HG02759 (cell line): ENCODE measurements at regions not wholly inside any gene's neighbourhood (a gene's known extent, or its start where the extent isn't known, plus 50 kb on each side); places are given as distances from the start of the nearest gene placed in this dataset.

Experiments used
- ATAC-seq: cut with Tn5 transposase; IDR thresholded peaks from one replicate; pipeline ENCODE4 v1.9.1; 2021; ENCODE audit warnings: mild to moderate bottlenecking, moderate library complexity; ENCODE audit not compliant: unreplicated experiment

- ATAC-seq = no peak
These were observed 463.3 kb upstream of the DMAC1 start for GRCh38 chr9:8262625-8263622.

DNA sequence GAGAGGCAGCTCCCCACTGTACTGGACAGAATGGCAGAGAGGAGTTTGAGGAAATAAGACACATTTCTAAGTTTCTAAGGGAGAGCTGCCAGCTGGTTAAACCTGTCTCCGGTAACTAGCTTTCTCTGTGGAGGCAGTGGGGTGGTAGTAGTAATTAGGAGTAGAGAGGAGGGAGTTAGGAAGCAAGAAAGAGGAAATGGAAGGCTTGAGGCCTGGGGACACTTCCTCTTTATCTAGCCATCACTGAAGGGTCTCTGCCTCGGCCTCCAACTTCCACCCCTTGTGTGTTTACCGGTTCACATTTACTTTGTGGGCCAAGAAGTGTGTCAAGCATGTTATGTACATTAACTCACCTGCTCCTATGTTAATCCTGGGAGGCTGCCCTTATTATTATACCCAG, 462.2 kb upstream of the DMAC1 start:
- no peak for ATAC-seq

DNA sequence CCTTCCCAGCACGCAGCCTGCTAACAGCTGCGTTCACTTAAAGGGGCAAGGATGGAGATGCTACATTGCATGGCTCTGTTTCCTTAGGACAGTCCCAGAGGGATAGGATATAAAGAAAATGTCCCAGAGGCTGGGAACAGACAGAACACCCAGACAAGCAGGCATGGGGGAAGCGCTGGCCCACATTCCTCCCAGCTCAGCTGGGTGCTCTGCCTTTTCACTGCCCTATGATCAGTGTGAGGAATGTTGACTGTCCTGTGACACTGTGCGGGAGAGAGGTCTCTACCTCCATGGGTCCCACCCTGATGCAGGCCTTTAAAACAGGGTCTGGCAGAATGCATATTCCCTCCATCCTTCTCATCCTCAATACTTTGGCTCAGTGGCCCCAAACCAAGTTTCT, 459.4 kb upstream of the DMAC1 start:
- ATAC-seq = no peak

- no peak for ATAC-seq
These were observed 457.3 kb upstream of the DMAC1 start for GRCh38 chr9:8256880-8257279.

DNA sequence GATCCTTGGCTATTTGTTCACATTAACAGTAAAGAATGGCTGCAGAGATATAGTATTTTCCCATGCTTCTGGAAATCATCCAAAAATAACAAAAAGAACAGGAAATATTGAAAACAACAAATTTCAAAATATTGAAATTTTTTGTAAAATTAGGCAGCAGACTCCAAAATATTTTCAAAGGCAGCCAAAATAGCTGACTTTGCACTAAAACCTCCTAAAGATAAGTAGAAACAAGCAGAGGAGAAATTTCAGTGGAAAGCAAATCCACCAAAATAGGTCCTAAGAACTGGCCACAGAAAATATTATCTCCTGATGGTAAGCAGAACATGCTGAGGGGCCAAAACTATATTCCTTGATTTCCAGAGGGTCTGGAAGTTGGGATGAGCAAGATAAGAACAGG, 456.3 kb upstream of the DMAC1 start:
- ATAC-seq = no peak

DNA sequence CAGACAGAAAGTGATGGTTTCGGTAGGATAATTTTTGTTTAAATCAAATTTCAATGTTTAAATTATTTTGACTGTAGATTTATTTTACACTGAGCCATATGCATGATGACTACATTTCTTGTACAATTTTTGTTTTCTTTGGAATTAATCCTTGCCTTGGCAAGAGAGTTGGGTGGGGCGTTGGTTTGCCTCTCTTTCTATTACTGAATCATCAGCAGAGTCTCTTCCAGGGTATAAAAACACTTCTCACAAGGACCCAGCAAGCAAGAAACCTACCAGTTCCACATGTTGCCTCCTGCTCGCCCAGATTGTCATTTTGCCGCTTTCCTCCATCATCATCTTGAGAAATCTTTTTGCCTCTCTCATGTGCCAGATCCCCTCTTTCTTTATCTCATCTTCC, 455.0 kb upstream of the DMAC1 start:
- no peak for ATAC-seq

DNA sequence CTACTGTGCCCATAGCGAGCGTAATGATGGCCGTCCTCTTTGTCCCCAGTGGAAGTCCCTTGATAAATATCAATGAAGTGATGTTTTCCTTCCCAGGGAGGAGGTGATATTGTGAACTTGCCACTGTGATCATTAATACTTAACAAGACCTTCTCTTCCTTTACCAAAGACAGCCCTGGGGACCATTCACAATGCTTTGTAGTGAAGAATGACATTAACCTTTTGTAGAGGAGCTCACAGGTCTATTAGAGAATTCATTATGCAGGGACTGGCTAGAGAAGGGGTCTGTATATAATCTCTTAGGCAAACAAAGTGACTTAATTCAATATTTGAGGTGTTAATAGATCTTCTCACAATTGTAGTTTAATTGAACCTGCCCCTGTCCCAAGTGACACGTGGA, 452.9 kb upstream of the DMAC1 start:
- ATAC-seq = no peak

GRCh38 chr9:8251566-8251965, 452.0 kb upstream of the DMAC1 start:
- no peak for ATAC-seq

GRCh38 chr9:8244505-8245092, 445.0 kb upstream of the DMAC1 start:
- no peak for ATAC-seq

DNA sequence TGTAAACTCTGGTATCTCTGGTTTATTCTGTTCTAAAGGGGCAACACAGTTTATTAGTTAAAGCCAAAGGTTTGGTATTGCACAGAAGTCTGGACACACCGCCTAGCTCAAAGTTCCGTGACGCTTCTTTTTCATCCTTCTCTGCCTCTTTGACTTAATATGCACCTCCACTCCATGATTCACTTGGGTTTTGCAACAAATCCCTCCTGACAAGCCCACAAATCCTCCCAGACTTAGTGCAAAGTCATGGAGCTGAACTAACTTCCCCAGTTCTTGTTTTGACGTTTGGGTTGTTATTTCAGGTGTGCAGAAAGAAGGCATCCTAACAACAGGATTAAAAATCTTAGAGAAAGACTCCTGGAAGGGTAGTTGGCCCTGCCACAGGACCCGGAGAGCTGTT, 441.6 kb upstream of the DMAC1 start:
- no peak for ATAC-seq

DNA sequence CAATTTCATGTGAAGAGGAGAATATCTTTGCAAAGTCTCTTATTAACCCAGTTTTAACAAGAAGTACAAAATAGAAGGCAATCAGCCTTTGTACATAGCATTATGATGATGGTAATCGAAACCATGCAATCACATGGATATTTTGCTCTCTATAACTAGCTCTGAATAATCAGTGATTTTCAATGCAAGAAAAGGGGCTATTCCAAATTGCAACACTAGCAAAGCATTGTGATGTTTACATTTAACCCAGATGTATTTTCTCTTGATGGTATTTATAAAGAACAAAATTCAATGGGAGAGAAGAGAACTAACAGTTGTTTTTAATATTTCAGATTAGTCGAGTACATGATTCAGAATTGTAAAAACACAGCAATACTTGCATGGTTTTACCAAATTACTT, 437.5 kb upstream of the DMAC1 start:
- ATAC-seq = no peak

DNA sequence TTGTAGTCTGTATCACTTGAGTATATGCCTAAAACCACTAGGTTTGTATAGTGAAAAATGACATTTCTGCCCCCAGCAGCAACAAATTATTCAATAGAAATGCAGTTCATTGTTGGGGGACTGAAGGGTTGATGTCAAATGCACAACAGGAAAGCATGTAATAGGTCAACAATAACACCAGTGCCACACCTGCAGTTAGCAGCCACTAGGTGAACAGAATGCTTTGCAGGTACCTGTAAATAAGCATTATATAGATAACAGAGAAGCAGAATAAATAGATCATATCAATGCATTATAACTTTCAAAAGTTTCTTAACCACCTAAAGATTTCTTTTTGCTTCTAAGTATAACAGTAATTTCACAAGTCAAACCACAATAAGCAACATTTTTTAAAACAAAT, 435.9 kb upstream of the DMAC1 start:
- ATAC-seq = no peak

- ATAC-seq = no peak
These were observed 434.7 kb upstream of the DMAC1 start for GRCh38 chr9:8234316-8234715.

GRCh38 chr9:8232726-8233125, 433.1 kb upstream of the DMAC1 start:
- ATAC-seq = no peak

DNA sequence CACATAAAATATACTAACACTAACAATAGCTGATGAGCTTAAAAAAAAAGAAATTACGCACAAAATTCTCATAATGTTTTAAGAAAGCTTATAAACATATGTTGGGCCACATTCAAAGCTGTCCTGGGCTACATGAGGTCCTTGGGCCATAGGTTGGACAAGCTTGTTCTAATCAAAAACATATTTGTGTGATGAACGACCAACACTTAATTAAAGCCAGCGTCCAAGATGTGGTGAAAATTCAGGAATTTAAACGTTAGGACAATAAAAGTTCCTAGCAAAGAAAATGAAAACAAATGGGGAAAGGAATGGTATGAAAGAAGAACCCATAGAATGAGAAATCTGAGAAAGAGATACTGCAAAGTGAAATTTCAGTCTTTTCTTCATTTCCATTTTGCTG, 429.6 kb upstream of the DMAC1 start:
- no peak for ATAC-seq

- peak; percentile 20 for ATAC-seq
These were observed 424.8 kb upstream of the DMAC1 start for GRCh38 chr9:8224381-8224801.

DNA sequence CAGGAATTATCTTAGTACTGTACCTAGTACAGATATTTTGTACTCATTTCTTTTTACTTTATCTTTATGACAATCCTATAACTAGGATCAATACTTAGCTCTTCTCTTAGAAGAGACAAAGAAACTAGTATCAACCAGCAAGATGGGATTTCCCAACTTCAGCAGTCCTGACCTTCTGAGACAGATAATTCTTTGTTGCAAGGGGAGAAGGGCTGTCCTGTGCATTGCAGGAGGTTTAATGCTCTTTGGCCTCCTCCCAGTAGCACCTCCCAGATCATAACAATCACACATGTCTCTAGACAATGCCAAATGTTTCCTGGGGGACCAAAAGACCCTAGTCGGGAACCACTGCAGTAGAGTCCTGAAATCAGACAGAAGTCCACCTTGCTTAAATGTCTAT, 424.3 kb upstream of the DMAC1 start:
- peak; percentile 37 for ATAC-seq

DNA sequence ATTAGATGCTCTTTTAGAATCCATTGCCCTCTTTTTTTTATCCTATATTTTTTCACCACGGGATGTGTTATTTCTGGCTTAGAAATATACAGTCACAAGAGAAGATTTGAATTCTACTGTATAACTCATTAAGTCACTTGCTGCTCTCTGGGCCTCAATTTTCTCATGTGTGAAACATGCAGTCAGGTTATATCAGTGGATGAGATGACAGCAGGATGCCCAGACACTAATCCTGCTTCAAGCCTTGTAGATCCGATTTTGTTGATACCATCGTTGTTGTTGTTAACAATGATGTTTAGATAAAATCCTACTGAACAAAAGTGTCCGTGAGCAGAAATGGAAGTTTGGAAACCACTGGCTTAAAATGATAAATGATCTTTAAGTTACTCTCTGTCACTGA, 421.9 kb upstream of the DMAC1 start:
- ATAC-seq = no peak

GRCh38 chr9:8208465-8208864, 408.9 kb upstream of the DMAC1 start:
- ATAC-seq = no peak

GRCh38 chr9:8207596-8207995, 408.0 kb upstream of the DMAC1 start:
- ATAC-seq = no peak

DNA sequence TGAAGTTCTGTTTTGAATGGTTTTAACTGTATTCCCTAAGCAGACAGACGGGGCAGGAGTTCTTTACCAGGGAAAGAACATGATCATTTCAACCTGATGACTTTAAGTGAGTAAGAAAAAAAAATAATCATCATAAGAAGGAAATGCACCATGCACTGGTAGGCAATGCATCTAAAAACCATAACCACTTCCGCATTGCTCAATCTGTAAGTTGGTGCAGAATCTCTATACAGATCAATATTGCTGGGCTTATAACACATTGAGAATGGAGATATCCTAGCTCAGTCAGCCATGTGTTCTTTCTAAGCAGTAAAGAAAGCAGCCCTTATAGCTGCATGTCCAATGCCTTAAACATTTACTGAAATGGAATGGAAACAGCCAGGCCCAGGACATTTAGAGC, 407.1 kb upstream of the DMAC1 start:
- no peak for ATAC-seq

DNA sequence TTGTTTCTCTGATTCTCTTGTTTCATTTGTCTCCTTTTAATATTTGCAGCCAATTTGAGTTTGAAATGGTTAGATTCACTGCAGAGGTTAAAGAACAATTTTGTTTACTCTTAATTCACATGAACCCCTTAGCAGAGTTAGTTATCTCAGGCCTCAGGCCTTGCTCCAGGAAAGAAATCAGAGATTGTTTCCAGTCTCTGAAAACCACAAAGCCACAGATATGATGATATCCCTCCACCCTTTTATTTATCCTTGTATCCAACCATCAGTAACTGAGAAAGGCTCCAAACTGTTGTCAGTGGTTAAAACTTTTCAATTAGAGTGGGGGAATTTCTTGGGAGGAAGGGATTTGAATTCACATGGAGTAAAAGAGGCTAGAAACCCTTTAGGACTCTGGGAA, 406.0 kb upstream of the DMAC1 start:
- no peak for ATAC-seq
